Testis (tissue), 2 donors: ENCODE measurements at regions not wholly inside any gene's neighbourhood (a gene's known extent, or its start where the extent isn't known, plus 50 kb on each side); places are given as distances from the start of the nearest gene placed in this dataset.

Experiments used
- POLR2A ChIP-seq: fragments of 450-650 bp; IDR thresholded peaks from one replicate; pipeline ENCODE4 v1.6.1; 2017; ENCODE audit warnings: antibody characterized with exemption, mild to moderate bottlenecking, moderate library complexity
- TF ChIP-seq, protein P1 (sequence below), 3 experiments: fragments of 450-650 bp in 2 of 3; fragments of 200-600 bp in 1 of 3; sonication (generic) in 1 of 3; IDR thresholded peaks; one replicate each; pipeline ENCODE4 v1.5.1; 2016 to 2019; ENCODE audit warnings: antibody characterized with exemption in 3 of 3, mild to moderate bottlenecking in 2 of 3, moderate library complexity in 1 of 3

DNA sequence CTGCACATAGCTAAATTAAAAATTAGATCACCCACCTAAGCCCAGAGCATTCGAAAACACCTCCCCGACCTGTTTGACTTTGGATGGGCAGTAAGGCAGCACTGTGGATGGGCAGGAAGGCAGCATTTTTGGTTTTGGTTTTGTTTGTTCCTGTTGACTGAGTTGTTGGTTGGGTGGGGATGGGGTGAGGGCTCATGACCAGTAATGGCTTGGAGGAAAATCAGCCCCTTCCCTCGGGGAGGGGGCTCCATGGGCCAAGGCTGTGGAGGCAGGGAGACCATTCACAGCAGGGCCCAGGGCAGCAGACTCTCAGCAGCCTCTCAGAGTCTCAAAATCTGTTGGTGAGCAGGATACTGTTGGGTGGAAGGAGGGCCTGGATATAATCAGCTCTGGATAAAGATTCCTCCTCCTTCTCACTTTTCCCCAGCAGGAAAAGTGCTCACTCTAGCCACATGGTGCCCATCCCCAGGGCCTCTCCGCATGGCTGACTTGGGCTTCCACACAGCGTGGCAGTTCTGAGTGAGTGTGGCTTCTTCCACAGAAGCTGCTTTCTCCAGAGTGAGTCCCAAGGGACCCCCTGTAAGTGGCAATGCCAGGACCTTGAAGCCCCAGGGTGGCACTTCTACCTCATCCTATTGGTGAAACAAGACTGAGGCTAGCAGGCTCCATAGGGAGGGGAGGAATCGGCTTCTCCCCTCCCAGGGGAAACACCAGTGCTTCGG is 1491.2 kb downstream of the BRD1 start:
- TF ChIP-seq, protein P1, sequence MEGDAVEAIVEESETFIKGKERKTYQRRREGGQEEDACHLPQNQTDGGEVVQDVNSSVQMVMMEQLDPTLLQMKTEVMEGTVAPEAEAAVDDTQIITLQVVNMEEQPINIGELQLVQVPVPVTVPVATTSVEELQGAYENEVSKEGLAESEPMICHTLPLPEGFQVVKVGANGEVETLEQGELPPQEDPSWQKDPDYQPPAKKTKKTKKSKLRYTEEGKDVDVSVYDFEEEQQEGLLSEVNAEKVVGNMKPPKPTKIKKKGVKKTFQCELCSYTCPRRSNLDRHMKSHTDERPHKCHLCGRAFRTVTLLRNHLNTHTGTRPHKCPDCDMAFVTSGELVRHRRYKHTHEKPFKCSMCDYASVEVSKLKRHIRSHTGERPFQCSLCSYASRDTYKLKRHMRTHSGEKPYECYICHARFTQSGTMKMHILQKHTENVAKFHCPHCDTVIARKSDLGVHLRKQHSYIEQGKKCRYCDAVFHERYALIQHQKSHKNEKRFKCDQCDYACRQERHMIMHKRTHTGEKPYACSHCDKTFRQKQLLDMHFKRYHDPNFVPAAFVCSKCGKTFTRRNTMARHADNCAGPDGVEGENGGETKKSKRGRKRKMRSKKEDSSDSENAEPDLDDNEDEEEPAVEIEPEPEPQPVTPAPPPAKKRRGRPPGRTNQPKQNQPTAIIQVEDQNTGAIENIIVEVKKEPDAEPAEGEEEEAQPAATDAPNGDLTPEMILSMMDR (IDR thresholded peaks at IDR 0.05) = no peak
- no peak for TF ChIP-seq POLR2A
